ENCODE measurements at regions not wholly inside any gene's neighbourhood (a gene's known extent, or its start where the extent isn't known, plus 50 kb on each side); places are given as distances from the start of the nearest gene placed in this dataset. TPM values are rescaled to one million over a fixed set of nuclear protein-coding genes. Genes with fewer than 3 reads are reported as not detected.
"Not testable (repeated sequence)": the region's sequence is repeated elsewhere in the genome, so short reads cannot be mapped to it uniquely, and the experiment has no call there.

DNA sequence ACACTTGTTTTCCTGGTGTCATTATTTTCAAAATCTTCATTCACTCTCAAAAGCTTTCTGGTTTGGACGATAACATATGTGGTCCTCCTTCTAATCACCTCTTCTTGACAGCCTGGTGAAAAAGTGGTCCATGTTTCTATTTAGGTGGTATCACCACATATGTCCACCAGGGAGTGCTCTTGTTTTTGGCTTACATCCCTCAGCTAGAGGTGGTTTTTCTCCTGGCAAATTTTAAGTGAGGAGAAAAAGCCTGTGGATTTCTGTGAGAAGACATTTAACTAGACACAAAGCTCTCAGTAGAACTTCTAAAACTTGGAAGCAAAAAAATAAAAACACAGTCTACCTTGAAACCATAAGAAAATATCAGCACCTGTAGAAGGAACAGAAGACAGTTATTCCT is 58.0 kb upstream of the FRMPD4 start:
- H3K79me2 ChIP-seq (ENCODE audit: insufficient read depth, low read length) = no peaks in the 10 kb centered on the region
- Mint-ChIP-seq H3K27me3 (ENCODE audit: low read depth in 3 of 3) (peaks cover 0 to 2% (median 0%) of the 10 kb centered on the region in 3 donors), H3K27ac (no peak overlapping the region), H3K36me3 (no peaks in the 10 kb centered on the region), H3K4me1 (no peaks in the 10 kb centered on the region), H3K9me3 (peaks cover 0 to 4% (median 0%) of the 10 kb centered on the region in 7 donors), H3K4me3 (no peak overlapping the region)
- H2AFZ ChIP-seq (ENCODE audit: insufficient read depth, low read depth, low read length, poor library complexity, severe bottlenecking) = no peak overlapping the region
- H3K4me2 ChIP-seq (replicated peaks; ENCODE audit: extremely low read depth, low read length, poor library complexity, severe bottlenecking) = no peak overlapping the region
- H3K9ac ChIP-seq (ENCODE audit: insufficient read depth, low read length, poor library complexity, severe bottlenecking) = no peak overlapping the region
- no peak for DNase-seq
- intact Hi-C loops (cut with micrococcal nuclease) = no loop called here
- no peaks in the 10 kb centered on the region for H3K27me3 ChIP-seq (ENCODE audit: control insufficient read depth in 2 of 2, insufficient read depth in 2 of 2, low read length in 2 of 2)
- H3K27ac ChIP-seq (ENCODE audit: low read depth in 1 of 2, low read length in 2 of 2) = no peak overlapping the region
- no CpG with 5 or more reads among the region's 1 CpG for WGBS (ENCODE audit: insufficient coverage)
- H4K20me1 ChIP-seq (ENCODE audit: insufficient read depth, low read length) = no peaks in the 10 kb centered on the region
- no peak overlapping the region for H3K4me3 ChIP-seq (replicated peaks in 1 of 3; ENCODE audit: low read depth in 2 of 3, low read length in 3 of 3)
- H3K36me3 ChIP-seq (replicated peaks in 1 of 2; ENCODE audit: control insufficient read depth in 1 of 2, insufficient read depth in 2 of 2, low read length in 2 of 2) = no peaks in the 10 kb centered on the region
- H3K4me1 ChIP-seq (ENCODE audit: control insufficient read depth in 1 of 2, insufficient read depth in 2 of 2, low read length in 2 of 2) = no peaks in the 10 kb centered on the region
- TF ChIP-seq CTCF (IDR thresholded peaks at IDR 0.05) = peak; percentile 8
- no peaks in the 10 kb centered on the region for H3K9me3 ChIP-seq (replicated peaks in 1 of 2; ENCODE audit: control insufficient read depth in 1 of 2, insufficient read depth in 1 of 2, low read length in 2 of 2)

DNA sequence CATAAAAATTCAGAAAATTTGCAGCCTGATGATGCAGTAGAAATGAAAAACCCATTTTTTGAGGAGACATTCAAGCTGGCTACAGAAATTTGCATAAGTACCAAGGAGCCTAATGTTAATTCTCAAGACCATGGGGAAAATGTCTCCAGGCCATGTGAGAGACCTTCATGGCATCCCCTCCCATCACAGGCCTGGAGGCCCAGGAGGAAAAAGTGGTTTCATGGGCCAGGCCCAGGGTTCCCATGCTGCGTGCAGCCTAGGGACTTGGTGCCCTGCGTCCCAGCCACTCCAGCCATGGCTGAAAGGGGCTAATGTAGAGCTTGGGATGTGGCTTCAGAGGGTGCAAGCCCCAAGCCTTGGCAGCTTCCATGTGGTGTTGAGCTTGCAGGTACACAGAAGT is 55.3 kb upstream of the FRMPD4 start:
- H3K9ac ChIP-seq (ENCODE audit: insufficient read depth, low read length, poor library complexity, severe bottlenecking); H3K4me3 ChIP-seq (replicated peaks in 1 of 3; ENCODE audit: low read depth in 2 of 3, low read length in 3 of 3); H3K27me3 ChIP-seq (ENCODE audit: control insufficient read depth in 2 of 2, insufficient read depth in 2 of 2, low read length in 2 of 2); H3K4me1 ChIP-seq (ENCODE audit: control insufficient read depth in 1 of 2, insufficient read depth in 2 of 2, low read length in 2 of 2); H3K9me3 ChIP-seq (replicated peaks in 1 of 2; ENCODE audit: control insufficient read depth in 1 of 2, insufficient read depth in 1 of 2, low read length in 2 of 2); H3K27ac ChIP-seq (ENCODE audit: low read depth in 1 of 2, low read length in 2 of 2); H3K36me3 ChIP-seq (replicated peaks in 1 of 2; ENCODE audit: control insufficient read depth in 1 of 2, insufficient read depth in 2 of 2, low read length in 2 of 2); H3K4me3 Mint-ChIP-seq; intact Hi-C loops (cut with micrococcal nuclease); DNase-seq; H3K79me2 ChIP-seq (ENCODE audit: insufficient read depth, low read length); H2AFZ ChIP-seq (ENCODE audit: insufficient read depth, low read depth, low read length, poor library complexity, severe bottlenecking); H3K27me3 Mint-ChIP-seq (ENCODE audit: low read depth in 3 of 3); H4K20me1 ChIP-seq (ENCODE audit: insufficient read depth, low read length); H3K9me3 Mint-ChIP-seq; H3K4me1 Mint-ChIP-seq; H3K27ac Mint-ChIP-seq; H3K36me3 Mint-ChIP-seq; H3K4me2 ChIP-seq (replicated peaks; ENCODE audit: extremely low read depth, low read length, poor library complexity, severe bottlenecking): not testable (repeated sequence)
- WGBS (ENCODE audit: insufficient coverage) = no CpG with 5 or more reads among the region's 2 CpGs

Small RNAs in the stretch of these regions (small RNA-seq; reads per million reads assigned to genes)
- gene RF00019 (ENCODE audit: insufficient read length, low read depth) = not detected
